D721Med (cell line): ENCODE measurements at regions not wholly inside any gene's neighbourhood (a gene's known extent, or its start where the extent isn't known, plus 50 kb on each side); places are given as distances from the start of the nearest gene placed in this dataset.

Experiments
- DNase-seq: peaks from one replicate; pipeline ENCODE4 v3.0.0; 2011; ENCODE audit warnings: low spot score; ENCODE audit not compliant: insufficient read length
- FAIRE-seq: peaks from 2 replicates; lab custom pipeline; 2011; peaks lifted over from hg19 to GRCh38; lab: Jason Lieb, UNC
- CTCF ChIP-seq: IDR thresholded peaks from 2 replicates; pipeline ENCODE4 v1.5.1; 2012; ENCODE audit warnings: mild to moderate bottlenecking, control low read depth; ENCODE audit not compliant: insufficient read depth; ENCODE audit errors: missing control alignments

GRCh38 chr15:60093273-60094067 lies 89.4 kb downstream of the FOXB1 start:
- TF ChIP-seq CTCF, result no peak
- no peak for DNase-seq
- no peak for FAIRE-seq

- no peak for FAIRE-seq
- no peak for DNase-seq
- TF ChIP-seq CTCF, result no peak
Measured at GRCh38 chr15:60095711-60096110, 91.6 kb downstream of the FOXB1 start.

GRCh38 chr15:60096157-60096556 lies 92.0 kb downstream of the FOXB1 start:
- TF ChIP-seq CTCF, result no peak
- no peak for FAIRE-seq
- DNase-seq, result no peak

- no peak for TF ChIP-seq CTCF
- DNase-seq (no peak), FAIRE-seq (no peak)
Measured at GRCh38 chr15:60101416-60101815, 97.3 kb downstream of the FOXB1 start.

- no peak for DNase-seq
- no peak for TF ChIP-seq CTCF
- FAIRE-seq, result no peak
Measured at GRCh38 chr15:60102748-60103147, 98.6 kb downstream of the FOXB1 start.

GRCh38 chr15:60110909-60111308 lies 106.8 kb downstream of the FOXB1 start:
- DNase-seq (no peak), FAIRE-seq (no peak)
- TF ChIP-seq CTCF, result no peak

GRCh38 chr15:60115579-60116380 lies 111.7 kb downstream of the FOXB1 start:
- FAIRE-seq (no peak), DNase-seq (no peak)
- no peak for TF ChIP-seq CTCF
